GM19025 (cell line): ENCODE measurements at regions not wholly inside any gene's neighbourhood (a gene's known extent, or its start where the extent isn't known, plus 50 kb on each side); places are given as distances from the start of the nearest gene placed in this dataset.

Experiments used
- ATAC-seq: cut with Tn5 transposase; IDR thresholded peaks from one replicate; pipeline ENCODE4 v1.9.1; 2021; ENCODE audit warnings: mild to moderate bottlenecking, low read depth, moderate library complexity; ENCODE audit not compliant: unreplicated experiment

- no peak for ATAC-seq
These were observed 803.5 kb downstream of the TLE1 start for GRCh38 chr9:80885894-80886293.

GRCh38 chr9:80883826-80884579 lies 805.3 kb downstream of the TLE1 start:
- no peak for ATAC-seq

- ATAC-seq, result no peak
These were observed 805.9 kb downstream of the TLE1 start for GRCh38 chr9:80883426-80883825.

GRCh38 chr9:80881940-80882339 lies 807.4 kb downstream of the TLE1 start:
- ATAC-seq, result no peak

- no peak for ATAC-seq
These were observed 808.0 kb downstream of the TLE1 start for GRCh38 chr9:80881320-80881719.

GRCh38 chr9:80878556-80878955 lies 810.8 kb downstream of the TLE1 start:
- no peak for ATAC-seq

- ATAC-seq, result no peak
These were observed 813.4 kb downstream of the TLE1 start for GRCh38 chr9:80875947-80876346.

- ATAC-seq, result no peak
These were observed 815.1 kb downstream of the TLE1 start for GRCh38 chr9:80874276-80874675.

- no peak for ATAC-seq
These were observed 815.5 kb downstream of the TLE1 start for GRCh38 chr9:80873861-80874260.

- ATAC-seq, result no peak
These were observed 817.8 kb downstream of the TLE1 start for GRCh38 chr9:80871596-80871995.

- ATAC-seq, result no peak
These were observed 821.6 kb downstream of the TLE1 start for GRCh38 chr9:80867731-80868130.

GRCh38 chr9:80866576-80867227 lies 822.6 kb downstream of the TLE1 start:
- no peak for ATAC-seq

- ATAC-seq, result no peak
These were observed 823.2 kb downstream of the TLE1 start for GRCh38 chr9:80866121-80866520.

- no peak for ATAC-seq
These were observed 846.3 kb downstream of the TLE1 start for GRCh38 chr9:80843028-80843427.

- ATAC-seq, result no peak
These were observed 847.0 kb downstream of the TLE1 start for GRCh38 chr9:80842389-80842788.

GRCh38 chr9:80841888-80842287 lies 847.5 kb downstream of the TLE1 start:
- ATAC-seq, result no peak

GRCh38 chr9:80839821-80840675 lies 849.3 kb downstream of the TLE1 start:
- ATAC-seq, result no peak

- no peak for ATAC-seq
These were observed 853.3 kb downstream of the TLE1 start for GRCh38 chr9:80836013-80836412.

- no peak for ATAC-seq
These were observed 857.6 kb downstream of the TLE1 start for GRCh38 chr9:80831751-80832150.

- no peak for ATAC-seq
These were observed 877.7 kb downstream of the TLE1 start for GRCh38 chr9:80811656-80812055.

- ATAC-seq, result no peak
These were observed 878.3 kb downstream of the TLE1 start for GRCh38 chr9:80811003-80811402.
